ENCODE measurements at regions not wholly inside any gene's neighbourhood (a gene's known extent, or its start where the extent isn't known, plus 50 kb on each side); places are given as distances from the start of the nearest gene placed in this dataset.

DNA sequence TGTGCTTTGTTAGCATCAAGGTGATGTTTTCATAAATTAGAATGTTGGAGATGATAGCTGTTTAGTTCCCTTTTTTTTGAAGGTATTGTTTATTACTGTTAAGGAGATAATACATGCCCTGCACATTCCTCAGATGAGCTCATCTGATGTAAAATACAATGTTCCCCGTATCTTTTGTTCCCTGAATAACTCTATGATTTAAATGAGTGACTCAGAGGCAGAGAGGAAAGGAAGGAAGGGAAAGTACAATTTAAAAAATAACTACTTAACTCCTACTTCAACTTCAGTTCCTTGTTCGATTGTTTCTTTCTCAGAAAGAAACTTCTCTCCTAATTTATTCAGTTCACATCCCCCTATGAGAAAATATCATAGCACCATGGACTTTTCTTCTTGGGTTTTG lies 208.7 kb downstream of the KCNE4 start:
- CTCF ChIA-PET: no interaction called here
- intact Hi-C loops (cut with micrococcal nuclease; ENCODE audit: unreplicated experiment): no loop called here
- DNase-seq: no peak
- TF ChIP-seq CTCF (IDR thresholded peaks at IDR 0.05; ENCODE audit: unreplicated experiment): no peak
- Mint-ChIP-seq H3K27ac (ENCODE audit: unreplicated experiment) (no peak overlapping the region), H3K4me1 (ENCODE audit: low read depth, unreplicated experiment) (peaks cover 8% of the 10 kb centered on the region), H3K36me3 (ENCODE audit: insufficient read depth, unreplicated experiment) (no peaks in the 10 kb centered on the region), H3K4me3 (ENCODE audit: low read depth, unreplicated experiment) (no peak overlapping the region), H3K27me3 (ENCODE audit: unreplicated experiment) (no peaks in the 10 kb centered on the region), H3K9me3 (ENCODE audit: low read depth, unreplicated experiment) (no peaks in the 10 kb centered on the region)
- no TSS peak for BruUV-seq (replicated peaks)

GRCh38 chr2:223262946-223263345 lies 211.0 kb downstream of the KCNE4 start:
- Mint-ChIP-seq H3K4me1 (ENCODE audit: low read depth, unreplicated experiment) (peaks cover 8% of the 10 kb centered on the region), H3K27me3 (ENCODE audit: unreplicated experiment) (no peaks in the 10 kb centered on the region), H3K4me3 (ENCODE audit: low read depth, unreplicated experiment) (no peak overlapping the region), H3K9me3 (ENCODE audit: low read depth, unreplicated experiment) (no peaks in the 10 kb centered on the region), H3K27ac (ENCODE audit: unreplicated experiment) (no peak overlapping the region), H3K36me3 (ENCODE audit: insufficient read depth, unreplicated experiment) (no peaks in the 10 kb centered on the region)
- intact Hi-C loops (cut with micrococcal nuclease; ENCODE audit: unreplicated experiment): no loop called here
- no peak for TF ChIP-seq CTCF (IDR thresholded peaks at IDR 0.05; ENCODE audit: unreplicated experiment)
- no peak for DNase-seq
- no TSS peak for BruUV-seq (replicated peaks)
- CTCF ChIA-PET: no interaction called here

GRCh38 chr2:223264541-223265193 lies 212.7 kb downstream of the KCNE4 start:
- no peaks in the 10 kb centered on the region for H3K27me3 Mint-ChIP-seq (ENCODE audit: unreplicated experiment)
- no TSS peak for BruUV-seq (replicated peaks)
- intact Hi-C loops (cut with micrococcal nuclease; ENCODE audit: unreplicated experiment): no loop called here

DNA sequence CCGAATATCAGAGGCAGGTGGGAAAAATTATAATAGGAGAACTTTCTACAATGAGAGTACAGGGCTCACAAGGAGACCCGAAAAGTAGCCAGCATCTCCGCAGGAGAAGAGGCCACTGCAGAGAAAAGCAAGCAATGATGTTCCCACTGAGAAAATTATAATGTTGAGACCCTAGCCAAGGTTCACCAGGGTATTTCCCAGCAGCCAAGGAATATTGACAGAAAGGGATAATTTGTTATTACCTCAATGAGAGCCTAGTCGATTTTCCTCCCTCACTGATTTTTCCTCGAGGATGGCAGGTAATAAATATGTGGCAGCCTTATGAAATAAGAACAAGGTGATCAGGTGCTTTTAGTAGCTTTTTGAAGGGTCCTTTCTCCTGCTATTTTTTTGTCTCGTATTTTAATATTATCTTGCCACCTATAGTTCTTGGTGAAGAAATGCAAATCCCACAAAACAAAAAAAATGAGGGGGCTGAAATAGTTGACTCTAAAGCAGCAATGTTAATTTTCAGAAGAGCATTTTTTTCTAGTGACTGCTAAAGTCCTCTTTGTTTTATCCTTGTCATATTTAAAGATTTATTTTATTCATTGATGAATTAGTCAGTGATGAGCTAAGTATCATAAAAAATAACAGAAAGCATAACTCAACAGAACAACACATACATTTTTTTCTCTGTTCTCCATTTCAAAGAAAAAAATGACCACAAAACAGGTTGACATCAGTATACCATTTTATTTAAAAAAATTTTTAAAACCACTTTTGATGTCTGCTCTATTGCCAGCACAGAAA lies 215.4 kb downstream of the KCNE4 start:
- CTCF ChIA-PET: no interaction called here
- no peak for TF ChIP-seq CTCF (IDR thresholded peaks at IDR 0.05; ENCODE audit: unreplicated experiment)
- DNase-seq: no peak

More at GRCh38 chr2:223264541-223265193, 212.7 kb downstream of the KCNE4 start:
- no peaks in the 10 kb centered on the region for H3K9me3 Mint-ChIP-seq (ENCODE audit: low read depth, unreplicated experiment)
- CTCF ChIA-PET: no interaction called here
- no peaks in the 10 kb centered on the region for H3K36me3 Mint-ChIP-seq (ENCODE audit: insufficient read depth, unreplicated experiment)
- TF ChIP-seq CTCF (IDR thresholded peaks at IDR 0.05; ENCODE audit: unreplicated experiment): no peak
- no peak for DNase-seq
- no peak overlapping the region for H3K27ac Mint-ChIP-seq (ENCODE audit: unreplicated experiment)
- H3K4me1 Mint-ChIP-seq (ENCODE audit: low read depth, unreplicated experiment): peaks cover 8% of the 10 kb centered on the region
- no peak overlapping the region for H3K4me3 Mint-ChIP-seq (ENCODE audit: low read depth, unreplicated experiment)

More for the DNA sequence above, 215.4 kb downstream of the KCNE4 start:
- Mint-ChIP-seq H3K27me3 (ENCODE audit: unreplicated experiment) (no peaks in the 10 kb centered on the region), H3K9me3 (ENCODE audit: low read depth, unreplicated experiment) (no peaks in the 10 kb centered on the region), H3K27ac (ENCODE audit: unreplicated experiment) (no peak overlapping the region), H3K4me3 (ENCODE audit: low read depth, unreplicated experiment) (no peak overlapping the region), H3K36me3 (ENCODE audit: insufficient read depth, unreplicated experiment) (no peaks in the 10 kb centered on the region), H3K4me1 (ENCODE audit: low read depth, unreplicated experiment) (peaks cover 8% of the 10 kb centered on the region)
- intact Hi-C loops (cut with micrococcal nuclease; ENCODE audit: unreplicated experiment): no loop called here
- no TSS peak for BruUV-seq (replicated peaks)
